Ovary (tissue), 7 donors: ENCODE measurements at regions not wholly inside any gene's neighbourhood (a gene's known extent, or its start where the extent isn't known, plus 50 kb on each side); places are given as distances from the start of the nearest gene placed in this dataset.
A peak's percentile ranks its signal among the peaks of the same experiment; 100 is the strongest.

Experiments
- DNase-seq, 5 donors: peaks; one replicate each; pipeline ENCODE4 v3.0.0-alpha.2; 2019 to 2020
- H3K27ac ChIP-seq, 2 donors: fragments of 200-600 bp; one replicate each; pipeline versions ENCODE4 v1.5.1 to v1.8.0; 2019 to 2022
- H3K27me3 ChIP-seq: fragments of 200-600 bp; one replicate; pipeline ENCODE4 v1.8.0; 2022
- H3K36me3 ChIP-seq: fragments of 200-600 bp; sonication (generic); one replicate; pipeline ENCODE4 v1.5.1; 2019
- H3K4me1 ChIP-seq: one replicate; pipeline ENCODE4 v1.8.1; 2013; ENCODE audit warnings: mild to moderate bottlenecking, moderate library complexity; ENCODE audit not compliant: insufficient read depth
- H3K4me3 ChIP-seq: fragments of 200-600 bp; sonication (generic); one replicate; pipeline ENCODE4 v1.5.1; 2017
- H3K9me3 ChIP-seq, 2 donors: fragments of 200-600 bp in 1 of 2; sonication (generic) in 1 of 2; one replicate each; pipeline versions ENCODE4 v1.5.1 to v1.8.1; 2013 to 2019; ENCODE audit warnings: mild to moderate bottlenecking in 1 of 2, moderate library complexity in 1 of 2
- EP300 ChIP-seq: sonication (generic); formaldehyde crosslinking; IDR thresholded peaks from one replicate; pipeline ENCODE4 v1.6.1; 2017; ENCODE audit warnings: antibody characterized with exemption
- POLR2A ChIP-seq: fragments of 450-650 bp; IDR thresholded peaks from one replicate; pipeline ENCODE4 v1.6.1; 2017; ENCODE audit warnings: antibody characterized with exemption, mild to moderate bottlenecking, moderate library complexity
- WGBS, 3 donors: extraction: QIAGEN DNeasy Blood & Tissue Kit in 1 of 3; methylation state at CpG; one replicate each; pipeline versions ENCODE4 v1.1.5 to v1.1.7; 2013 to 2017; 5-methylcytosine and 5-hydroxymethylcytosine counted together
- intact Hi-C, 4 donors: fragments of 100-400 bp; cut with DNase I; formaldehyde crosslinking; loops; one replicate each; pipeline versions ENCODE4 v1.11.0 to v1.15.1; 2022 to 2023
- TF ChIP-seq, protein P1 (sequence below), 3 donors: fragments of 450-650 bp in 2 of 3; fragments of 200-600 bp in 1 of 3; IDR thresholded peaks; one replicate each; pipeline versions ENCODE4 v1.5.1 to v1.8.0; 2016 to 2022; ENCODE audit warnings: antibody characterized with exemption in 3 of 3, mild to moderate bottlenecking in 1 of 3
- donor health status: DM: no; HTN: no; CAD: no; lungs with moderate emphysema.
- donor health status: DM: no; HTN: no; CAD: no.
- donor health status: Bipolar disorder and iron deficiency.
- donor health status: DM: no; HTN: no; CAD: no.
- donor health status: DM: yes; HTN: yes; CAD: no.

DNA sequence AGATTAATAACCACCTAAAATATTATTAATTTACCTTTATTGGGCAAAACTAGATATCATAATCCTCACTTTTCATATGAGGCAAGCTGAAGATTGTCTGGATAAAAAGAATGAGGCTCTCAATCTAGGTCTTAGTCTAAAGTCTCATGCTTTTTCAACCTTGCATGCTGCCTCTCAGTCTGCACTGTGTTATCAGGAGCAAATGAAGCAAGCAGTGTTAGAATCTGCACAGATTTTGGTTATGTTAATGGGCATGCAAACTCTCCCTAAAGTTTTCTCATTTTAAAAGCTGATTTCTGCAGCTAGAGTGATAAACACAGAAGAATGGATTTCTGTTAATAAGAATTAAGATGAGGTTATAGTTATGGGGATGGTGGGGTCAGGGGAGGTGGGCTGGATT, 350.7 kb upstream of the C11orf87 start:
- no peak overlapping the region for H3K27ac ChIP-seq
- intact Hi-C loops: no loop called here
- TF ChIP-seq, protein P1, sequence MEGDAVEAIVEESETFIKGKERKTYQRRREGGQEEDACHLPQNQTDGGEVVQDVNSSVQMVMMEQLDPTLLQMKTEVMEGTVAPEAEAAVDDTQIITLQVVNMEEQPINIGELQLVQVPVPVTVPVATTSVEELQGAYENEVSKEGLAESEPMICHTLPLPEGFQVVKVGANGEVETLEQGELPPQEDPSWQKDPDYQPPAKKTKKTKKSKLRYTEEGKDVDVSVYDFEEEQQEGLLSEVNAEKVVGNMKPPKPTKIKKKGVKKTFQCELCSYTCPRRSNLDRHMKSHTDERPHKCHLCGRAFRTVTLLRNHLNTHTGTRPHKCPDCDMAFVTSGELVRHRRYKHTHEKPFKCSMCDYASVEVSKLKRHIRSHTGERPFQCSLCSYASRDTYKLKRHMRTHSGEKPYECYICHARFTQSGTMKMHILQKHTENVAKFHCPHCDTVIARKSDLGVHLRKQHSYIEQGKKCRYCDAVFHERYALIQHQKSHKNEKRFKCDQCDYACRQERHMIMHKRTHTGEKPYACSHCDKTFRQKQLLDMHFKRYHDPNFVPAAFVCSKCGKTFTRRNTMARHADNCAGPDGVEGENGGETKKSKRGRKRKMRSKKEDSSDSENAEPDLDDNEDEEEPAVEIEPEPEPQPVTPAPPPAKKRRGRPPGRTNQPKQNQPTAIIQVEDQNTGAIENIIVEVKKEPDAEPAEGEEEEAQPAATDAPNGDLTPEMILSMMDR (IDR thresholded peaks at IDR 0.05): no peak
- TF ChIP-seq EP300 (no peak), POLR2A (no peak)

DNA sequence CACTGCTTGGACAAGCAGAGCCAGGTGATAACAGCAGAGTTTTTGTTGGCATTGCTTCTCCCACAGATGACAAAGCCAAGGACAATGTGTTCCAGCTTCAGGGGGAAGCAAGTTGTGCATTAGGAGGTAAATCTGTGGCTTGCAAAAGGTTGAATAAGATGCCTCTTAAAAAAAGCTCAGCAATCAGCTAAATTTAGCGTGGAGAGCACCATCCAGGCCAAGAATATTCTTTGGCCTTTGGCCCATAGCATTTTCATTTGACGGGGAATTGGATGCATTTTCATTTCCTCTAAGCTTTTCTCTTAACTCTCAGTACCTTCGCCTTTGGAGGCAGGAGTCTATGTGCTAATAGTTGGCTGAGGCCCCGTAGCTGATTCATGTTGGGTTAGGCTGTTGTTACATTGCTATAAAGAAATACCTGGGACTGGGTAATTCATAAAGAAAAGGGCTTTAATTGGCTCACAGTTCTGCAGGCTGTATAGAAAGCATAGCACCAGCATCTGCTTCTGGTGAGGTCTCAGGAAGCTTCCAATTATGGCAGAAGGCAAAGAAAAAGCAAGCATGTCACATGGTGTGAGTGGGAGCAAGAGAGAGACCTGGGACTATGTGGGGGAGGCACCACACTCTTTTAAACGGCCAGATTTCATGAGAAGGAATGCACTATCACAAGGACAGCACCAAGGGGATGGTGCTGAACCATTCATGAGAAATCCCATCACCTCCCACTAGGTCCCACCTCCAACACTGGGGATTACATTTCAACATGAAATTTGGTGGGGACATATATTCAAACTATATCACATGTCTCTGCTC, 350.1 kb upstream of the C11orf87 start:
- no peaks in the 10 kb centered on the region for H3K27me3 ChIP-seq
- 6 to 9% (median 7%) methylated on average over 5 of the region's 5 CpGs for WGBS, 3 donors
- H3K36me3 ChIP-seq: no peaks in the 10 kb centered on the region
- intact Hi-C loops: no loop called here
- peak in 2 of 5 donors; percentile 12 to 28 for DNase-seq
- no peak overlapping the region for H3K4me3 ChIP-seq
- TF ChIP-seq EP300: no peak
- TF ChIP-seq, protein P1 (IDR thresholded peaks at IDR 0.05): no peak
- TF ChIP-seq POLR2A: no peak
- H3K27ac ChIP-seq: no peak overlapping the region
- H3K4me1 ChIP-seq: no peaks in the 10 kb centered on the region
- H3K9me3 ChIP-seq: no peaks in the 10 kb centered on the region

More for the DNA sequence above, 350.7 kb upstream of the C11orf87 start:
- no peak for DNase-seq
- Histone ChIP-seq H3K36me3 (no peaks in the 10 kb centered on the region), H3K9me3 (no peaks in the 10 kb centered on the region), H3K4me3 (no peak overlapping the region), H3K27me3 (no peaks in the 10 kb centered on the region), H3K4me1 (no peaks in the 10 kb centered on the region)

DNA sequence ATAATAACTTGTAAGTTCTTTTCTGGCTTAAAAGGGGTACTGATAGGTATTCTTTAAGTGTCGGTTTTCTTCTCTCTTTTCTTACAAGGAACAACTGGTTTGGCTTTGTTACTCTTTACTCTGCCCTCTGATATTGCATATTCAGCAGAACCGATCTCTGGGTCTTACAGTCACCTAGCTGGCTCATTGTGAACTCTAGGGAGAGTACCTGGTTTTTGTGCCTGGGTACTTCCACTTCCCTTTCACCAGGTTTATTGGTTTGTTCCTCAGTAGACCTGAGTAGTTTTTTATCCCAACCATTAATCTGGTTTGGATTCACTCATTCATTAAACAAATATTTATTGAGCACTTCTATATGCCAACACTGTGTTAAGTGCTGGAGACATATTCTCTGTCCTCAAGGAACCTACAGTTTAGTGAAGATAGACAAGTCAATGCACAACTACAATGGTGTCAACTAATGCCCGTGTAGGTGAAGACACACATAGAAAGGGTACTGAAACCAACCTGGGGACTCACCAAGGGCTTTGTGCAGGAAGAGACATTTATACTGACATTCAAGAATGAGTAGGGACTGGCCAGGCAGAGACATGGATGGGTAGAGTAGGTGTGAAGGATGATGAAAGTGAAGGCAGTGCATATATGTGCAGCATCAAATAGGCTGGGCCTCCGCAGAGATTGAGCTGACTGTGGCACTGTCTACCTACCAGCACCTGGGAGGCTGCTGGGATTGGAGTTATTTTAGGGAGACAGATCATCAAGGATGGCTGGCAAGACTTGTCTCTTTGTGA, 348.8 kb upstream of the C11orf87 start:
- Histone ChIP-seq H3K27ac (no peak overlapping the region), H3K4me1 (no peaks in the 10 kb centered on the region), H3K9me3 (no peaks in the 10 kb centered on the region), H3K36me3 (no peaks in the 10 kb centered on the region), H3K27me3 (no peaks in the 10 kb centered on the region), H3K4me3 (no peak overlapping the region)
- TF ChIP-seq, protein P1 (IDR thresholded peaks at IDR 0.05): no peak
- no peak for TF ChIP-seq POLR2A
- intact Hi-C loops: no loop called here
- 80 to 88% (median 85%) methylated on average over 4 of the region's 4 CpGs for WGBS, 3 donors
- DNase-seq: no peak

DNA sequence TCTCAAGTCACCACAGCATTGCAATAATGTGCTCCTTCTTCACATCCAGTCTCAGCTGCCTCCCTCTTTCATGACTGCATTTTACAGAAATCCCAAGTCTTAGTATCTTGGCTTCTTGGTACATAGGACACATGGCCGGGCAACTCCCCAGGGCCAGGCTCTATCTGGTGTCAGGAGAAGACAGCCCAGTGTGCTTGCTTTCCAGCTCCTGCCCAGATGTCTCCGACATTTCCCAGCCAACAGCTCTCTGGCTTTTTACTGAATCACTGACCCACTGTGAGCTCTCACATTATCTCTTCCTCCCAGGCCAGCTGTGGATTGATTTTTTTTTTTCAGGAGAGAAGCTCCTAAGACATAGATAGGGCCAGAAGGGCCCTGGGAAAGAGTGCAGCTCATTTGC, 346.0 kb upstream of the C11orf87 start:
- no peaks in the 10 kb centered on the region for H3K4me1 ChIP-seq
- no peaks in the 10 kb centered on the region for H3K36me3 ChIP-seq
- H3K27ac ChIP-seq: no peak overlapping the region
- H3K9me3 ChIP-seq: no peaks in the 10 kb centered on the region
- intact Hi-C loops: no loop called here
- TF ChIP-seq, protein P1 (IDR thresholded peaks at IDR 0.05): no peak
- TF ChIP-seq POLR2A: no peak
- TF ChIP-seq EP300: no peak
- no peak overlapping the region for H3K4me3 ChIP-seq
- no peaks in the 10 kb centered on the region for H3K27me3 ChIP-seq
- no peak for DNase-seq
- 11 to 22% (median 15%) methylated on average over 2 of the region's 2 CpGs for WGBS, 3 donors
